GM12878 (cell line): ENCODE measurements at regions not wholly inside any gene's neighbourhood (a gene's known extent, or its start where the extent isn't known, plus 50 kb on each side); places are given as distances from the start of the nearest gene placed in this dataset.
"Not testable (repeated sequence)": the region's sequence is repeated elsewhere in the genome, so short reads cannot be mapped to it uniquely, and the experiment has no call there.

Source experiments
- ATAC-seq: fragments of 200-7000 bp; cut with Tn5 transposase; 3 replicates; pipeline ENCODE4 v1.9.1; 2020; ENCODE audit warnings: mild to moderate bottlenecking, moderate library complexity
- BruUV-seq: library from RNA; stranded (reverse); fragments of 400-500 nt; replicated peaks from 2 replicates; lab custom pipeline; 2021; lab: Mats Ljungman, UMichigan
- CTCF ChIA-PET: fragments of 300-600 bp; sonication (Branson Sonifier 250); formaldehyde crosslinking; extraction: SDS; loops from one replicate; lab custom pipeline; 2021; ENCODE audit warnings: inconsistent platforms; lab: Yijun Ruan, JAX
- POLR2A ChIA-PET: fragments of 350-600 bp; formaldehyde crosslinking; extraction: SDS; loops from one replicate; lab custom pipeline; 2021; ENCODE audit warnings: inconsistent platforms; lab: Charles Lee
- RAD21 ChIA-PET: fragments of 300-600 bp; sonication (Branson Sonifier 250); formaldehyde crosslinking; loops from one replicate; lab custom pipeline; 2023; ENCODE audit warnings: antibody characterized with exemption; ENCODE audit not compliant: unreplicated experiment; lab: Charles Lee
- SMC1A ChIA-PET: fragments of 300-600 bp; sonication (Branson Sonifier 250); formaldehyde crosslinking; loops from one replicate; lab custom pipeline; 2023; ENCODE audit not compliant: unreplicated experiment, uncharacterized antibody; lab: Charles Lee
- DNase-seq: peaks from one replicate; pipeline ENCODE4 v3.0.0-alpha.2; 2011; ENCODE audit warnings: low read depth, low spot score
- FAIRE-seq: peaks from 3 replicates; lab custom pipeline; 2011; peaks lifted over from hg19 to GRCh38; lab: Jason Lieb, UNC
- H2AFZ ChIP-seq: 2 replicates; pipeline ENCODE4 v1.6.0; 2011; ENCODE audit warnings: low read depth, low read length, control low read depth; ENCODE audit not compliant: control insufficient read depth
- H3K27ac ChIP-seq: 2 replicates; pipeline ENCODE4 v1.5.1; 2011; ENCODE audit warnings: control low read depth; ENCODE audit not compliant: control insufficient read depth, insufficient read depth
- H3K27me3 ChIP-seq, 2 experiments: replicated peaks in 1 of 2; 2 replicates each; pipeline versions ENCODE4 v1.6.0 to v1.6.1; 2011; ENCODE audit warnings: low read length in 1 of 2; ENCODE audit not compliant: control insufficient read depth in 2 of 2, insufficient read depth in 2 of 2
- H3K36me3 ChIP-seq, 2 experiments: 2 replicates each; pipeline ENCODE4 v1.5.1; 2011; ENCODE audit warnings: low read length in 1 of 2; ENCODE audit not compliant: control insufficient read depth in 2 of 2, insufficient read depth in 2 of 2
- H3K4me1 ChIP-seq: 2 replicates; pipeline ENCODE4 v1.6.1; 2011; ENCODE audit warnings: mild to moderate bottlenecking, low read length, moderate library complexity, mixed read lengths; ENCODE audit not compliant: control insufficient read depth, insufficient read depth
- H3K4me2 ChIP-seq: 2 replicates; pipeline ENCODE4 v1.6.0; 2011; ENCODE audit warnings: control low read depth; ENCODE audit not compliant: control insufficient read depth, insufficient read depth
- H3K4me3 ChIP-seq: fragments of 200-600 bp; sonication (generic); 2 replicates; pipeline ENCODE4 v1.5.1; 2016
- H3K79me2 ChIP-seq: 2 replicates; pipeline ENCODE4 v1.6.0; 2011; ENCODE audit warnings: low read length; ENCODE audit not compliant: control insufficient read depth, insufficient read depth
- H3K9ac ChIP-seq: 2 replicates; pipeline ENCODE4 v1.8.0; 2011; ENCODE audit warnings: low read length, control low read depth, mixed read lengths; ENCODE audit not compliant: control insufficient read depth, insufficient read depth
- H3K9me3 ChIP-seq: replicated peaks from 3 replicates; pipeline ENCODE4 v1.5.1; 2011; ENCODE audit warnings: mild to moderate bottlenecking, low read length; ENCODE audit not compliant: control insufficient read depth, insufficient read depth
- H4K20me1 ChIP-seq: 2 replicates; pipeline ENCODE4 v1.6.0; 2011; ENCODE audit not compliant: control insufficient read depth, insufficient read depth
- REST ChIP-seq: IDR thresholded peaks from 2 replicates; pipeline ENCODE4 v1.6.1; 2012; ENCODE audit warnings: mild to moderate bottlenecking, low read depth, low read length
- WGBS: methylation state at CpG from one replicate; pipeline ENCODE4 v1.1.6; 2016; ENCODE audit warnings: low lambda C conversion rate; ENCODE audit not compliant: insufficient replicate concordance, insufficient coverage; ENCODE audit errors: missing lambda C conversion rate; 5-methylcytosine and 5-hydroxymethylcytosine counted together
- in situ Hi-C: fragments of 300-500 bp; cut with MboI; formaldehyde crosslinking; loops from 9 replicates; pipeline ENCODE4 v1.14.3; 2018; ENCODE audit warnings: mixed read lengths
- intact Hi-C: fragments of 100-400 bp; cut with micrococcal nuclease; formaldehyde crosslinking; loops from one replicate; pipeline ENCODE4 v1.14.2; 2022; ENCODE audit not compliant: unreplicated experiment

- POLR2A ChIA-PET, H4K20me1 ChIP-seq, H3K79me2 ChIP-seq, intact Hi-C loops, RAD21 ChIA-PET, H3K4me2 ChIP-seq: not testable (repeated sequence)
- peak; percentile 54; the same call in 1 of the 2 replicates for TF ChIP-seq REST
- TF ChIP-seq, all 136 proteins: peak for 1; not testable (repeated sequence) for 135
- H3K9me3 ChIP-seq, FAIRE-seq, H3K4me1 ChIP-seq, BruUV-seq, SMC1A ChIA-PET, H3K27ac ChIP-seq, H3K4me3 ChIP-seq, H3K27me3 ChIP-seq, DNase-seq, H3K9ac ChIP-seq, ATAC-seq, CTCF ChIA-PET, H2AFZ ChIP-seq, in situ Hi-C loops, H3K36me3 ChIP-seq: not testable (repeated sequence)
- no CpG with 5 or more reads among the region's 3 CpGs for WGBS
These were observed 81.0 kb upstream of the COBL start for GRCh38 chr7:51397608-51398007.

GRCh38 chr7:51393003-51393402, 76.4 kb upstream of the COBL start:
- H4K20me1 ChIP-seq, RAD21 ChIA-PET, POLR2A ChIA-PET, H3K4me3 ChIP-seq, H3K9me3 ChIP-seq, BruUV-seq, intact Hi-C loops, FAIRE-seq, SMC1A ChIA-PET, H3K36me3 ChIP-seq, H3K27ac ChIP-seq, H3K9ac ChIP-seq, H3K27me3 ChIP-seq, CTCF ChIA-PET, H3K4me1 ChIP-seq, H3K4me2 ChIP-seq, in situ Hi-C loops, H2AFZ ChIP-seq, H3K79me2 ChIP-seq, DNase-seq, ATAC-seq: not testable (repeated sequence)
- WGBS, result 42% methylated on average over 6 of the region's 6 CpGs

GRCh38 chr7:51389952-51390351, 73.3 kb upstream of the COBL start:
- WGBS, result 92% methylated on average over 3 of the region's 8 CpGs
- FAIRE-seq, H3K9me3 ChIP-seq, H3K79me2 ChIP-seq, BruUV-seq, H3K27ac ChIP-seq, H3K36me3 ChIP-seq, RAD21 ChIA-PET, H3K4me3 ChIP-seq, intact Hi-C loops, H3K4me1 ChIP-seq, H3K4me2 ChIP-seq, H3K9ac ChIP-seq, H2AFZ ChIP-seq, DNase-seq, POLR2A ChIA-PET, H4K20me1 ChIP-seq, CTCF ChIA-PET, in situ Hi-C loops, H3K27me3 ChIP-seq, SMC1A ChIA-PET, ATAC-seq: not testable (repeated sequence)
